HL-60 (cell line): ENCODE measurements at regions not wholly inside any gene's neighbourhood (a gene's known extent, or its start where the extent isn't known, plus 50 kb on each side); places are given as distances from the start of the nearest gene placed in this dataset.

ENCODE experiments used
- DNase-seq, 2 experiments: peaks; one replicate each; pipeline ENCODE4 v3.0.0-alpha.2; 2010 to 2020; ENCODE audit warnings: low read depth in 1 of 2, low spot score in 1 of 2
- H3K27ac ChIP-seq: fragments of 250-450 bp; sonication (Bioruptor Pico); replicated peaks from 2 replicates; pipeline ENCODE4 v1.5.1; 2020; ENCODE audit warnings: mild to moderate bottlenecking, moderate library complexity
- H3K27me3 ChIP-seq: fragments of 250-450 bp; sonication (Bioruptor Pico); 2 replicates; pipeline ENCODE4 v1.5.1; 2021; ENCODE audit warnings: mild to moderate bottlenecking, moderate library complexity; ENCODE audit not compliant: insufficient read depth, poor library complexity, severe bottlenecking
- H3K4me3 ChIP-seq: replicated peaks from 2 replicates; pipeline ENCODE4 v1.5.1; 2011; ENCODE audit warnings: mild to moderate bottlenecking, control low read depth, low read length; ENCODE audit not compliant: insufficient read depth
- GABPA ChIP-seq: IDR thresholded peaks from 2 replicates; pipeline ENCODE4 v1.6.1; 2012; ENCODE audit warnings: low read depth
- POLR2AphosphoS5 ChIP-seq: IDR thresholded peaks from 2 replicates; pipeline ENCODE4 v1.6.1; 2012; ENCODE audit warnings: low read depth
- SPI1 ChIP-seq: IDR thresholded peaks from 2 replicates; pipeline ENCODE4 v1.6.1; 2012; ENCODE audit warnings: low read depth, mild to moderate bottlenecking, borderline replicate concordance
- TF ChIP-seq, protein P1 (sequence below): IDR thresholded peaks from one replicate; pipeline ENCODE4 v1.5.1; 2011; ENCODE audit warnings: low read length, control low read depth, inconsistent platforms; ENCODE audit not compliant: insufficient read depth
- TF ChIP-seq, protein P2 (sequence below): IDR thresholded peaks from 2 replicates; pipeline ENCODE4 v1.6.1; 2012; ENCODE audit warnings: low read depth; ENCODE audit not compliant: insufficient replicate concordance

DNA sequence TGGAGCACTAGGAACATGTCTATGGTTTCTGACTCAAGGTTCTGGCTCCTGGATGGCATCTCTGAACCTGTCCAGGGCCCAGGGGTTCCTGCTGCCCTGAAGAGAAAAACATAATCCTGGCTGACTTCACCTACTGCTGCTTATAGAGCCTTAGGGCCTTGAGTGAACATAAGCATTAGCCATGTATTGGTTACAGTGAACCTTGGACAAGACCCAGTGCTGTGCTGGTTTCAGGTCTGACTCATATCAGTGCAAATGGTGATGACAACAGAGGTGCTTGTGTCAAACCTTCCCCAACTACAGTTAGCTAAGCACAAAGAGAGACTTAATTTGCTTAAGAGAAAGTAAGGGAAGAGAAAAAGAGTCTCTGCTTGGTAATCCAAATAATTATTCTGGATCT, 1047.2 kb downstream of the GLUD2 start:
- H3K27me3 ChIP-seq = no peaks in the 10 kb centered on the region
- H3K27ac ChIP-seq = no peak overlapping the region
- no peak overlapping the region for H3K4me3 ChIP-seq
- TF ChIP-seq GABPA (no peak), POLR2AphosphoS5 (no peak), SPI1 (no peak)
- TF ChIP-seq, protein P1, sequence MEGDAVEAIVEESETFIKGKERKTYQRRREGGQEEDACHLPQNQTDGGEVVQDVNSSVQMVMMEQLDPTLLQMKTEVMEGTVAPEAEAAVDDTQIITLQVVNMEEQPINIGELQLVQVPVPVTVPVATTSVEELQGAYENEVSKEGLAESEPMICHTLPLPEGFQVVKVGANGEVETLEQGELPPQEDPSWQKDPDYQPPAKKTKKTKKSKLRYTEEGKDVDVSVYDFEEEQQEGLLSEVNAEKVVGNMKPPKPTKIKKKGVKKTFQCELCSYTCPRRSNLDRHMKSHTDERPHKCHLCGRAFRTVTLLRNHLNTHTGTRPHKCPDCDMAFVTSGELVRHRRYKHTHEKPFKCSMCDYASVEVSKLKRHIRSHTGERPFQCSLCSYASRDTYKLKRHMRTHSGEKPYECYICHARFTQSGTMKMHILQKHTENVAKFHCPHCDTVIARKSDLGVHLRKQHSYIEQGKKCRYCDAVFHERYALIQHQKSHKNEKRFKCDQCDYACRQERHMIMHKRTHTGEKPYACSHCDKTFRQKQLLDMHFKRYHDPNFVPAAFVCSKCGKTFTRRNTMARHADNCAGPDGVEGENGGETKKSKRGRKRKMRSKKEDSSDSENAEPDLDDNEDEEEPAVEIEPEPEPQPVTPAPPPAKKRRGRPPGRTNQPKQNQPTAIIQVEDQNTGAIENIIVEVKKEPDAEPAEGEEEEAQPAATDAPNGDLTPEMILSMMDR = no peak
- TF ChIP-seq, protein P2, sequence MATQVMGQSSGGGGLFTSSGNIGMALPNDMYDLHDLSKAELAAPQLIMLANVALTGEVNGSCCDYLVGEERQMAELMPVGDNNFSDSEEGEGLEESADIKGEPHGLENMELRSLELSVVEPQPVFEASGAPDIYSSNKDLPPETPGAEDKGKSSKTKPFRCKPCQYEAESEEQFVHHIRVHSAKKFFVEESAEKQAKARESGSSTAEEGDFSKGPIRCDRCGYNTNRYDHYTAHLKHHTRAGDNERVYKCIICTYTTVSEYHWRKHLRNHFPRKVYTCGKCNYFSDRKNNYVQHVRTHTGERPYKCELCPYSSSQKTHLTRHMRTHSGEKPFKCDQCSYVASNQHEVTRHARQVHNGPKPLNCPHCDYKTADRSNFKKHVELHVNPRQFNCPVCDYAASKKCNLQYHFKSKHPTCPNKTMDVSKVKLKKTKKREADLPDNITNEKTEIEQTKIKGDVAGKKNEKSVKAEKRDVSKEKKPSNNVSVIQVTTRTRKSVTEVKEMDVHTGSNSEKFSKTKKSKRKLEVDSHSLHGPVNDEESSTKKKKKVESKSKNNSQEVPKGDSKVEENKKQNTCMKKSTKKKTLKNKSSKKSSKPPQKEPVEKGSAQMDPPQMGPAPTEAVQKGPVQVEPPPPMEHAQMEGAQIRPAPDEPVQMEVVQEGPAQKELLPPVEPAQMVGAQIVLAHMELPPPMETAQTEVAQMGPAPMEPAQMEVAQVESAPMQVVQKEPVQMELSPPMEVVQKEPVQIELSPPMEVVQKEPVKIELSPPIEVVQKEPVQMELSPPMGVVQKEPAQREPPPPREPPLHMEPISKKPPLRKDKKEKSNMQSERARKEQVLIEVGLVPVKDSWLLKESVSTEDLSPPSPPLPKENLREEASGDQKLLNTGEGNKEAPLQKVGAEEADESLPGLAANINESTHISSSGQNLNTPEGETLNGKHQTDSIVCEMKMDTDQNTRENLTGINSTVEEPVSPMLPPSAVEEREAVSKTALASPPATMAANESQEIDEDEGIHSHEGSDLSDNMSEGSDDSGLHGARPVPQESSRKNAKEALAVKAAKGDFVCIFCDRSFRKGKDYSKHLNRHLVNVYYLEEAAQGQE = no peak
- no peak for DNase-seq

DNA sequence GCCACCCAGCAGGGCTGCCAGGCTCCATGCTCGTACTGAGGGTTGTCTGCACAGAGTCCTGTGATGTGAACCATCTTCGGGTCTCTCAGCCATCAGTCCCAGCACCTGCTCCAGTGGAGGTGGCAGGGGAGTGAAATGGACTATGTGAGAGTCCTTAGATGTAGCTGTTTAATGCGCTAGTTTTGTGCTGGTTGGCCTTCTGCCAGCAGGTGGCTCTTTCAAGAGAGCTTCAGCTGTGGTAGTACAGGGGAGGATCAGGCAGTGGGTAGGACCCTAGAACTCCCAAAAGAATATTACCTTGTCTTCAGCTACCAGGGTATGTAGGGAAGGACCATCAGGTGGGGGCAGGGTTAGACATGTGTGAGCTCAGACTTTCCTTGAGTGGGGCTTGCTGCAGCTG, 1066.0 kb downstream of the GLUD2 start:
- Histone ChIP-seq H3K4me3 (no peak overlapping the region), H3K27ac (no peak overlapping the region), H3K27me3 (no peaks in the 10 kb centered on the region)
- TF ChIP-seq POLR2AphosphoS5 = no peak
- TF ChIP-seq, protein P1 = no peak
- TF ChIP-seq GABPA = no peak
- TF ChIP-seq, protein P2 = no peak
- no peak for TF ChIP-seq SPI1
- no peak for DNase-seq

DNA sequence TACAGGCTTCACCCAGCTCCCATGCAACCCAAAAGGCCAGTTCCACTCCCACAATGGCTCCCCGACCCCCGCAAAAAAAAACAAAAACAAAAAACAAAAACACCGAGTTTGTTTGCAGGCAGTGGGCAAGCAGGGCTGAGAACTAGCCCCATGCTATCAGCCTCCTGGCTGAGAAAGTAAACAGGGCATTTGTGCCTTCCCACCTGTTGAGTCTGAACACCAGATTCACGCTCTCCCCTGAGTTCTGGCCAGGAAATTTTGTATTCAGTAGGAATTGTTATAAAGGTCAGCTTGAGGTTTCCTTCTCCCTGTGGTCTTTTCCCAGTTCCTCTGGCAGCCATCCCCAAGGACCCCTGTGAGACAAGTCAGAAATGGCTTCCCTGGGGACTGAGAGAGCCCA, 1066.5 kb downstream of the GLUD2 start:
- no peak overlapping the region for H3K27ac ChIP-seq
- no peaks in the 10 kb centered on the region for H3K27me3 ChIP-seq
- H3K4me3 ChIP-seq = no peak overlapping the region
- TF ChIP-seq, protein P2 = no peak
- TF ChIP-seq, protein P1 = no peak
- TF ChIP-seq SPI1 (no peak), POLR2AphosphoS5 (no peak), GABPA (no peak)
- no peak for DNase-seq
